ENCODE measurements at regions not wholly inside any gene's neighbourhood (a gene's known extent, or its start where the extent isn't known, plus 50 kb on each side); places are given as distances from the start of the nearest gene placed in this dataset.

- TF ChIP-seq CTCF (IDR thresholded peaks at IDR 0.05) (no peak), ZFX (IDR thresholded peaks at IDR 0.05; ENCODE audit: borderline replicate concordance) (no peak)
Observed at GRCh38 chr5:110209401-110209800, 517.1 kb downstream of the TMEM232 start.

Data from 22Rv1 (cell line).